OCI-LY7 (cell line): ENCODE measurements at regions not wholly inside any gene's neighbourhood (a gene's known extent, or its start where the extent isn't known, plus 50 kb on each side); places are given as distances from the start of the nearest gene placed in this dataset.

ENCODE experiments used
- EZH2phosphoT487 ChIP-seq: fragments of 200-600 bp; sonication (generic); IDR thresholded peaks from 2 replicates; pipeline ENCODE4 v1.6.1; 2018; ENCODE audit warnings: low read depth, borderline replicate concordance, mild to moderate bottlenecking, mixed run types, antibody characterized with exemption, low read length, moderate library complexity, mixed read lengths
- TF ChIP-seq, protein P1 (sequence below): fragments of 200-600 bp; sonication (generic); conservative IDR thresholded peaks from 2 replicates; pipeline ENCODE4 v1.5.1; 2014; ENCODE audit warnings: mild to moderate bottlenecking, antibody characterized with exemption, low read length, moderate library complexity, mixed read lengths

- TF ChIP-seq, protein P1, sequence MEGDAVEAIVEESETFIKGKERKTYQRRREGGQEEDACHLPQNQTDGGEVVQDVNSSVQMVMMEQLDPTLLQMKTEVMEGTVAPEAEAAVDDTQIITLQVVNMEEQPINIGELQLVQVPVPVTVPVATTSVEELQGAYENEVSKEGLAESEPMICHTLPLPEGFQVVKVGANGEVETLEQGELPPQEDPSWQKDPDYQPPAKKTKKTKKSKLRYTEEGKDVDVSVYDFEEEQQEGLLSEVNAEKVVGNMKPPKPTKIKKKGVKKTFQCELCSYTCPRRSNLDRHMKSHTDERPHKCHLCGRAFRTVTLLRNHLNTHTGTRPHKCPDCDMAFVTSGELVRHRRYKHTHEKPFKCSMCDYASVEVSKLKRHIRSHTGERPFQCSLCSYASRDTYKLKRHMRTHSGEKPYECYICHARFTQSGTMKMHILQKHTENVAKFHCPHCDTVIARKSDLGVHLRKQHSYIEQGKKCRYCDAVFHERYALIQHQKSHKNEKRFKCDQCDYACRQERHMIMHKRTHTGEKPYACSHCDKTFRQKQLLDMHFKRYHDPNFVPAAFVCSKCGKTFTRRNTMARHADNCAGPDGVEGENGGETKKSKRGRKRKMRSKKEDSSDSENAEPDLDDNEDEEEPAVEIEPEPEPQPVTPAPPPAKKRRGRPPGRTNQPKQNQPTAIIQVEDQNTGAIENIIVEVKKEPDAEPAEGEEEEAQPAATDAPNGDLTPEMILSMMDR = no peak
- TF ChIP-seq EZH2phosphoT487 = no peak
Observed at GRCh38 chr20:23251779-23252178, 98.8 kb upstream of the NXT1 start.
